GM18520 (cell line): ENCODE measurements at regions not wholly inside any gene's neighbourhood (a gene's known extent, or its start where the extent isn't known, plus 50 kb on each side); places are given as distances from the start of the nearest gene placed in this dataset.

Experiments used
- ATAC-seq: cut with Tn5 transposase; IDR thresholded peaks from one replicate; pipeline ENCODE4 v1.9.1; 2021; ENCODE audit not compliant: unreplicated experiment

DNA sequence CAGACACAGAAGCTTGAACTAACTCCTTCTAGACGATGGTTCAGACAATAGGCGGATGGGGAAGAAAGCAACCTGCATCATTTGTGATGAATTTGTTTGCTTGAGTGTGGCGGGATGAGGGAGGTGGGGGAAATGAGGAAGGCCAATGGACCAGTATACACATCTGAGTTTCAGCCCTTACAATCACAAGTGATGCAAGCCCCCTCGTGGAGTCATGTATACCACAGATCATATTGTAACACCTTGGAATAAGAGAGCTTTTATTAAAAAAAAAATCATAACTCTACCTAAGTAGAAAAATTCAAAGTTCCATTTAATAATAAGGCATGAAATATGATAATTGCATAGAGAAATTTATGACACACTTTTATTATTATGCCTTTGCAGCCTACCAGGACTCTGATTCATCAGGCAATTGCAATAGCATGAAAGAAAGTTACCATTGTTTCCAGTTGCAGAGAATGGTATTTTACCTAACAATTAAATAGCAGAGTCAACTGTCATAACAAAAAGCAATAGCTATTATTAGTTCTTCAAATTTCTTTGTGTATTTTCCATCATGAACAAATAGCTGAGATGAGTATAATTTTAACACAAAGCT lies 230.2 kb upstream of the AKR1E2 start:
- ATAC-seq, result no peak

DNA sequence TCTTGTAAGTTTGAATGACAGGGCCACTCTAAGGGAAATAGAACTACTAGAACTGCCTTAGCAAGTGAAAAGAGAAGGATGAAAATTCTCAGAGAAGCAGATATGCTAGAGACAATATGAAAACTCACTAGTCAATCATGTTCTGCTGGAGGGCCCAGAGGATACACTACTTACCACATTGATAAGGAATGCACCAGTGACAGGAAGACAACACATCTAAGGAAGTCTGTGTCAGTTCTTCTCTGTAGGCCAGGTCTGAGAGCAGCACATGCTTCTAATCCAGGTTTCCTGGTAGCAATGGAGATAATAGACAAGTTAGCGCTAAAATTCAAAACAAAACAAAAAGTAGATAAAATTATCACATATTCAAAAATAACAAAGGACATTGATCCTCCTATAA lies 235.2 kb upstream of the AKR1E2 start:
- no peak for ATAC-seq

DNA sequence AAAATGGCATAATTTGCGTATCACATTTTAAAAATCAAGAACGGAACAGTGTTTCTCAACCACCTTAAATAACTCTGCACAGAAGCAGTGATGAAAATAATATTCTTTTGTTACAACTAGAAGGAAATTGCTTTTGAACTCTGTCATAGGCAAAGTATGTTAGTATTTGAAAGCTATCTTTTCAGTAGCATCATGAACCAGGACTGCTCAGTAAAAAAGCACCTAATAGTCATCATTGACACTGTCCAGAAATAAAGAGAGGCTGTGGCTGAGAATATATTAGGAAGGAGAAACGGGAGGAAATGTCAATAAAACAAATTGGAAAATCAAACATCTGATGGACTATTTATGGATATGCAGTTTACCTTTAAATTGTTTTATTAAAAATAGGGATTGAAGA lies 237.2 kb upstream of the AKR1E2 start:
- no peak for ATAC-seq

DNA sequence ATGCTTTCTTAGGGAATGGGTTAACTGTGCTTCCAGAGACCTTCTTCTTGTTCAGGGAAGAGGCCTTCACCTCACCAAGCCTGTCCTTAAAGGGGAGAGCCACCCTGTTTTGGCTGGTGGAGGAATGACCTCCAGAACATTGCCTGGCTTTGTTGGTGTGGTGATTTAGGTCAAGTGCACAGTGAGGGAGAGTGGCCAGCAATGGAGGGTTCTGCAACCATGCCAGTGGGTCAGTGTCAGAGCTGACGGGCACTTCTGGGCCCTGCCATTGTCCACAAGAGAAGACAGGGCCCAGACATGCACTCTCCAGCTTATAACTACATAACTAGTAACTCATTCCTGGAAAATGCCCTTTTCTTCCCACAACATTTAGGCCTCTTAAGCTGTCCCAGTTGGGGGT lies 238.5 kb upstream of the AKR1E2 start:
- ATAC-seq, result no peak

DNA sequence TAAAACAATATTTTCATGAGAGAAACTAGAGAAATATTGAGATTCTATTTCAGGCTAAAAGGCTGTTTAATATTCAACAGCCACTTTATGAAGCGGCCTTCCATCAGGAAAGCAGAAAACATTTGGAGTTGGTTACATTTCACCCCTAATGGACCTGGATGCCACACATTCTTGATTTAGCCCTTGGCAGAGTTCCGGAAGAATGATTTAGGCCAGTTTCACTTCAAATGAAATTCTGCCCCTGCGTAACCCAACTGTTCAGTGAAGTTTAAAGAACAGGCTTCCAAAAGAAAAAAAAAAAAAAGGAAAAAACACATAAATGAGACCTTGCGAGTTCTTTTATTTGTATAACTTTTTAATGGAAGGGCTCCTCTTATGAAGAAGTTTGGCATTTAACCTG lies 239.2 kb upstream of the AKR1E2 start:
- no peak for ATAC-seq

DNA sequence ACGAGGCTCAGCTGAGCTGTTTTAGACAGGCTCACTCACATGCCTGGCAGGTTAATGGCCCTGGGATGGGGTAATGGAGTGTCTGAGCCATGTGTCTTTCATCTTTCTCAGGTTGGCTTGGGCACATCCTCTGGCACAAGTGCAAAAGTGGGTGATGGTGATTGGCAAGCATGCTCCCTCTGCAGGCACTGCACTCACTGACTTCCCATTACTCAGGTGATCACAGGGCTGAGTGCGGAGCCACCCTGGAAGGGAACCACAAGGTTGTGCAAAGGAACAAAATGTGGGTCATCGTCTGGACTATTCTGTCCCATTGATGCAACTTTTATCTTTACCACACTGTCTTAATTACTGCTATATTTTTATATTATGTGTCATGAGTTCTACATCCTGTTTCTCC lies 244.1 kb upstream of the AKR1E2 start:
- no peak for ATAC-seq

DNA sequence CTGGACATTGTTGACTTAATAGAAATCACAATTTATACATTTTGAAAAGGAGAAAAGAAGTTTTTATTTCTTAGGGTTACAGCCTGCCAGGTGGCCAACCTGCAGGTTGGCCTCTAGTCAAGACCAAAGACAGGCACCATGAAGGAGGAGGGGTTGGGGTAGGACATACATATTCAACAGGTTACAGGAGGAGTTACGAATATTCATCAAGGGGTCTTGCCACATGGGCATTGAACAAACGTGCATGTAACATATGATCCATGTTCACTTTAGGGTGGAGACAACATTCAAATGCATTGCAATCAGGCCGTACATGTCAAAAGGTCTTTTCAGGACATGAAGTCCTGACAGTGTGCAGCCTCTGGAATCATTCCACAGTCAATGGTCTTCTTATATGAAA lies 246.2 kb upstream of the AKR1E2 start:
- ATAC-seq, result no peak

DNA sequence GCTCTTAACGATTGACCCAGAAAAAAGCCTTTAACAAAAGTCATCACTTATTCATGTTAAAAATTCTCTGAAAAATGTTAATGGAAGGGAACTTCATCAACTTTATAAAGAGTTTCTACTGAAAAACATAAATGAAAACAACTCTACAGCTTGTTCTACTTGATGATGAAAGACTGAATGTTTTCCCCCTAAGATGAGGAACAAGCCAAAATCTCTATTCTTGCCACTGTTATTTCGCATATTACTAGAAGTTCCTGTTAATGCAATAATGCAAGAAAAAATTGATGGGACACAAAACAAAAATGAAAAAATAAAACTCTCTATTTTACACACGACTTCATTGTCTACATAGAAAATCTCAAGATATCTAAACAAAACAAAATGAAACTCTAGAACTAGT lies 249.8 kb upstream of the AKR1E2 start:
- ATAC-seq, result no peak

DNA sequence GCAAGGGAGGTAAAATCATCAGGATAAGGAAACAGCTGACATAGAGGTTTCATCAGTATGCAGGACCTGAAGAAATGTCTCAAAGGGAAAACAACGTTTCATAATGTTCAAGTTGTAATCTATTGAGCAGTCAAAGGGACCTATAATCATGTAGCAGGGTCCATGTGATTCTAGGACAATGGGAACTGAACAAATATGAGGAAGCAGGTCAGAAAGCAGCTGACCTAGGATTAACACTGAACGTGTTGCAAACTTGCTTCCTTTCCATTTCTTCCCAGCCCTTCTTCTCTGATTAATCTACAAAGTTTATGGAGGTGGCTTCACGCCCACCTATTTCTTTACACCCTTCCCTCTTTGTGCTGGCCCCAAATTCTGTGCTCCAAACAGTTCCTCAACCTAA lies 256.9 kb upstream of the AKR1E2 start:
- ATAC-seq, result no peak

DNA sequence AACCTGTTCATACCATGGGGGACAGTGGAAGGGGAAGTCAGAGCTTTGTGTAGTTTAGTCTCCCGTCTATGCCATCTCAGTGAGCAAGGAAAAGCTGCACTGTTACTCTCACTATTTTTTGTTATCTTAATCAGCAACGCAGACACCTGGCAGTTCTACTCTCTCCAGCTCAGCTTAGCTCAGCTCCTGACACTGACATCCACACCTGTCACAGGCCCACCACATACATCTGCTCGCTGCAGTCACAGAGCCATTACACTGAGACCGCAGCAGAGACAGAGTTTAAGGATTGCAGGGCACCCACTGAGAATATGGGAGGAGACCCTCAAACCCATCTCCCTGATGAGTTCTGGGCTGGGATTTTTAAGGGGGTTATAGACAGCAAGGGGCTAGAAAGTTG lies 257.3 kb upstream of the AKR1E2 start:
- ATAC-seq, result no peak

DNA sequence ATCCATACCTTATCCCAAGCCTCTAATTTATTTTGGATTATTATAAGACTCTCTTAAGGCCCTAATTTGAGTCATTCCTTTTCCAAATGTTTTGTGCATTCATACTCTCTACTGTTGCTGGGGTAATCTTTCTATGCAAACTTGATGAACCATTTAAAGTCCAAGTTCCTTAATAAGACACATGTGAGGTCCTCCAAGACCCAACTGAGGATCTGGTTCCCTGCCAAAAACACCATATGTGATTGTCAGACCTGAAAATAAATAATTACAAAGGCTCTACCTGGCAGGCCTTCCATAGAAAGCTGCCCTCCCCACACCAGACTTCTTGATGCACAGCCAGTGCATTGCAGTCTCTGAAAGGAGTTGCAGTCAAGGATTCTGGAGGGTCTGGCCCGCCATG lies 257.9 kb upstream of the AKR1E2 start:
- no peak for ATAC-seq

DNA sequence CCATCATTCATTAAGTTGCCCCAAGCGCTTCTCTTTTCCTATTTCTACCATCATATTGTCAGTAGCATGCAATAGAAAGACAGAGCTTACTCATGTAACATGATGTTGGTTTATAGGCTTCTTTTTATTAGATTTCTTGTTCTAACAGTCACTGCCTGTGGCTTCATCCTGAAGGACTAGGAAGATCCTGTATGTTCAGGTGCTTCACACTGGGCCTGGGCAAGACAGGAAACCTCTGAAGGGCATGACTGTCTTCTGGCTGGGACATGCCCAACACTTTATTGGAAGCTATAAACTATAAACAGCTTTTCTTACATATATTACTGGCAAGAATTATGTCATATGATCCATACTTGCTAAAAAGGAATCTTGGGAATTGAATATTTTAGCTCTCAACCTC lies 258.4 kb upstream of the AKR1E2 start:
- ATAC-seq, result no peak

DNA sequence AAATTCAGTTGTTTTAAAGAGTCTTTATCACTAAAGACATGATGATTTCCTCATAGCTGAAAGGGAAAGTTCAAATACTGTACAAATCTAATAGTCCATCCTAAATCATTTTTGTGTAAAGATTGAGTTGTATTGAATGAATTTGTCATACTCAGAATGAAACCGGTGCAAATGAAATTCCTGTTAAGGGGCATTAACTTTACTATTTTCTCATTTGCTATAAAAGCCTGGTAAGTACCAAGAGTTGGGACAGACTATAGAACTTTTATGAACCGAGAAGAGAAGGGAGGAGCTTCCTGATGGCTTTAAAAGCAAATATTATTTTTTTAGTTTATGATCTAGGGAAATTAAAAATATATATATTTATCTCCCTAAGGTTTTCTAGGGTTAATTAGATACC lies 260.0 kb upstream of the AKR1E2 start:
- ATAC-seq, result no peak

DNA sequence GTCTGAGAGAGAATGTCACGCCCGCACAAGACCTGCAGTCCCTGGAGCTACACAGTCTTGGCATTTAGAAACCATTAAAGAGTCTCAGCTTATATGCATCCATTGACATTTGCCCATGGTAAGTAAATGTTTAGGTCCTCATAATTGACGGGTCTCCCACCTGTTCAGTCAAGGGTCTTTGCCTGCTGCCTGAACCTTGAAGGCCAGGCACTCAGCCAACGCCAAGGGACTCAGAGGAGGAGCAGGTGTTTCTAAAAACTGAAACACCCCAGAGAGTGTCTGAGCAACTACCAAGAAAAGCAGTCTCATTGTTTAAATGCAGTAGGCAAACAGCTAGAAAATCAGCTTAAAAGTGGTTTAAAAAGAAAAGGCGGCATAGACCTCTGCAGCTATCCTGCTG lies 264.7 kb upstream of the AKR1E2 start:
- no peak for ATAC-seq

DNA sequence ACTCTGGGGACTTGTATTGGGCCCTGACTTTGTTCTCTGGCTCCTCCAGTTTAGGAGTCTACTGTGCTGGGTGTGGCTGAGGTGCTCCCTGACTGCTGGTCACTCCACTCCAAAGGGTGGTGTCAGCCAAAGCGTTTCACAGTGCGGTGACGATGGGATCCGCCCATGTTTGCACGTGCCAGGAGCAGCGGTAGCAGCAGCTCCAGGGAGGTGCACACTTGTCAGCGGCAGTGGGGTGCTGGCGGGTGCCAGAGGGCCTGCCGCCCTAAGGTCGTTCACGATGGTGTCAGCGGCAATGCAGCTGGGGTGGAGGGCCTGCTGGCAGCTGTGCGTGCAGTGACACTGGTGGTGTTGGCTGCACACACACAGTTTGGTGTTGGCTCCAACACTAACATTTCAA lies 268.5 kb upstream of the AKR1E2 start:
- no peak for ATAC-seq

DNA sequence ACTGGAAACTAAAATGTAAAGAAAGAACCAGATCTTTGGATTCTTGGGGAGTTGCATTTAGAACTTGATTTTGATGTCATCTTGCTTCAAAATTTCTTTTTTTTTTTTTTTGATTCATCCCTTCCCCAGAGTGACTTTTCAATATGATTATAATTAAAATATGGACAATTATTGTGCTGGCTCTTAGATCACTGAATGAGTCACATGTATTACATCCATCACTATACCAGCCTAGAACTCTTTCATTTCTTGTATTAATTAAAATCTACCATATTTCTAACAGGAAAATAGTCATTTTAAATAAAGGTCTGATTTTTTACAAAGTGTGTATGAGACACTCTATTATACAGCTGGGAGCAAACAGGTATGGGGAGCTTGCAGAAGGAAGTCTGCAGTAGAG lies 269.5 kb upstream of the AKR1E2 start:
- ATAC-seq, result no peak

DNA sequence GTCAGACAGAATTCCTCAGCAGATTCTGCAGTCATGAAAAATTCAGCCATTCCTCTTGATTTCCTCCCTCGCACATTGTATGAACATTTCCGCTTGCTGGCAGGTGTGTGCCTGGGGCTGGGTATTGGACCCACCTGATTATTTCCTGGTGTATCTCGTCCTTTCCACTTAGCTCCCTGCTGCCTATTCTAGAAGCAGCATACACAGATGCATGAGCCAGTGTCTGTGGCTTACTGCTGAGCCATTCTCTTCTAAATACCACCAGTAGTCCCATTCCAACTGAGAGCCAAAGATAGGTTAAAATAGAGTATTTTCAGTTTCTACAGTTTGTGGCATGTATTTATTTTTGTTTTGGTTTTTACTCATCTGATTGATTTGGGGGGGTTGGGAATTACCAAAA lies 270.1 kb upstream of the AKR1E2 start:
- ATAC-seq, result no peak

DNA sequence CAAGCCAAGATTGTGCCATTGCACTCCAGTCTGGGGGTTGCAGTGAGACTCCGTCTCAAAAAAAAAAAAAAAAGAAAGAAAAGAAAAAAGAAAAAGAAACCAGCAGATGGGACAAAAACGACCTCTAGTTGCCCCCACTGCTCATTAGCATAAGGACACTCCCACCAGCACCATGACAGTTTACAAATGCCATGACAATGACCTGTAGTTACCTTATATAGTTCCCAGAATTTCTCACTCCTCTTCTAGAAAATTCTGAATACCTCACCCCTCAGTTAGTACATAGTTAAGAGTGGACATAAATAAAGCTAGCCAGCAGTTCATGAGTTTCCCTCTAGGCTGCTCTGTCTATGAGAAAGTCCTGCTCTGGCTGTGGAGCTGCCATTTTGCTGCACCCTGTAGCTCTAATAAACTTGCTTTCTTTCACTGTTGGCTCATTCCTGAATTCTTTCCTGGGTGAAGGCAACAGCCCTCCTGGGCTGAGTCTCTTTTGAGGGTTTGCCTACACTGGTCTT lies 276.8 kb upstream of the AKR1E2 start:
- ATAC-seq, result no peak

DNA sequence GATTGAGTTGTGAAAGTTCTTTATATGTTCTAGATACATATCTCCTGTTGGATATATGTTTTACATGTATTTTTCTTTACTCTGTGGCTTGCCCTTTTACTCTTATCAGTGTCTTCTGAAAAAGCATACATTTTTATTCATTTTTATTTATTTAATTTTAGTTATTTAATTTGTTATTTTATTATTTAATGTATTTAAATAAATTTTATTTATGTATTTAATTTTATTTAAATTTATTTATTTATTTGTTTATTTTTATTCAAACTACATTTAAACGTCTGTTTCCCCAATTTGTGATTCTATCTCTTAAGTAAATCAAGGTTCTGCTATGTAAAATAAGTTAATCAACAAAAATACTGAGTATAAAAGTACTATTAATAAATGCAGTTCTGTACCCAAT lies 279.1 kb upstream of the AKR1E2 start:
- no peak for ATAC-seq

DNA sequence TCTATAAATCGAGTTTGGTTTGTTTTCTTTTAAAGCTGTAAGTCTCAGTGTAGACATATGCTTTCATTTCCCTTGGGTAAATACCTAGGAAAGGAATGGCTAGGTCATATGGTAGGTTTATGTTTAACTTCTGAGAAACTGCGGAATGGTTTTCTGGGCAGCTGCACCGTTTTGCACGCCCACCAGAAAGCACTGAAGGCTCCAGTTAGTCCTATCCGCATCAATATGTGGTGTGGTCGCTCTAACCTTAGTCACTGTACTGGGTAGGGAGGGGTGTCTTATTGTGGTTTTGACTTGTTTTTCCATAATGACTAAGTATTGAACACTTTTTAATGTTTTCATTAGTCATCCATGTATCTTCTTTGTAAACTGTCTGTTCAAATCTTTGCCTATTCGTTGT lies 279.5 kb upstream of the AKR1E2 start:
- no peak for ATAC-seq

DNA sequence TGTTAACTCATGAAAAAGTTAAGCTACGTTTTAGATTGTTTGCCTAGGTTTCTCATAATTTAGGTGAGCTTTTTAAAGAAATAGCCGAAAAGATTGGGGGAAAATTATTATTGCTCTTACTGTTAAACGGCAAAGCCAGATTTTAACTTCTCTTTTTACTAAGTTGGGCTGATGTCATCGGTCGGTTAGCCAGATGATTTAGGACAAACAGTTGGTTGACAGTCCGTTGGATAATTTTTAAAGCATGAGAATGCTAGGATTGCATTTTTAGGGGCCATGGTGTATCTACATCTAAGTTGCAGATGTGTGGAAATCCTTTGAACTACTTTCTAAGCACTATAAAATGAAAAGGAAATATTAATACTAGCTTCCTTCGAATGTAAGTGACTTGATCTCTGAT lies 280.9 kb upstream of the AKR1E2 start:
- no peak for ATAC-seq

DNA sequence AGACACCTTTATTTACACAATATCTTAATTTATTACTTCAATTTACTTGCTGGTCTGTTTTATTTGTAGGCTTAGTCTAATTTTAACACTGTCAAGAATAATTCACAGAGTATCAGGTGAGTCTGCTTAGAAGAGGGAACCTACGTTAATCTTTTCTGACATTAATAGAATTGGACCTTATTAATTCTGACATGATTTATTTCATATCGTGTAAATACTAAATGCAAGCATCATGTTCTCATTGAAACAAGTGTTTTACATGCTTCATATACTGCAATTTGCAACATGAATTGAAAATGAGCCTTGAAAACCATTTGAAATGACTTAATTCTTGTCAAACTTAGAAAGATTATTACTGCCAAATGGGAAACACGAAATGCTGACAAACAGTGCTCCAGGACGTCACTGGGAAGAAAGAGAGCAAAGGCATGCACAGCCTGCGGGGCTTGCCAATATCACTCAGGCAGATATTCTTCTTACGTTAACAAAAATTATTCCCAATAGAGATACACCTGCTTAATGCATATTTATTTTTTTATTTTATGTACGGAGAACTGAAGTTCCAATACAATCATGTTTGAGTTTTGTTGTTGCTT lies 282.0 kb upstream of the AKR1E2 start:
- ATAC-seq, result no peak

DNA sequence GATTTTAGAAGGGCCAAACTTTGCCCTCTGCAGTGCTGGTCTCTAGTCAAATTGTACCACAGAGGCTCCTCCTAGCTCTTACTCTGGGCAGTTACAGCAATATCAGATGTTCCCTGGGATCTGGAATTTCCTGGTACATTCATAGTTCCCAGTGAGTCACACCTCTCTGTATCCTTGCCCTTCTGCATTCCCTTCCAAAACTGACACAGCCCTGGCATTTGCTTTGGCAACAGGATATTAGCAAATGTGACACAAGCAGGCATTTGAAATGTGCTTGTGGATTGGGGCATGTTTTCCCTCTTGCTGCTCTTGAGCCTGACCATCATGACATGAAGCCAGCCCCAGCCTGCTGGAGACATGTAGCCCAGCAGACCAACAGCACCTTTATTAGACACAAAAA lies 284.7 kb upstream of the AKR1E2 start:
- ATAC-seq, result no peak
